Nucleus accumbens (tissue), 56 donors: ENCODE measurements at regions not wholly inside any gene's neighbourhood (a gene's known extent, or its start where the extent isn't known, plus 50 kb on each side); places are given as distances from the start of the nearest gene placed in this dataset.
"Not testable (repeated sequence)": the region's sequence is repeated elsewhere in the genome, so short reads cannot be mapped to it uniquely, and the experiment has no call there.

Experiments used
- DNase-seq, 56 donors: peaks; one replicate each; lab custom pipeline; 2025; lab: John Stamatoyannopoulos, UW

DNA sequence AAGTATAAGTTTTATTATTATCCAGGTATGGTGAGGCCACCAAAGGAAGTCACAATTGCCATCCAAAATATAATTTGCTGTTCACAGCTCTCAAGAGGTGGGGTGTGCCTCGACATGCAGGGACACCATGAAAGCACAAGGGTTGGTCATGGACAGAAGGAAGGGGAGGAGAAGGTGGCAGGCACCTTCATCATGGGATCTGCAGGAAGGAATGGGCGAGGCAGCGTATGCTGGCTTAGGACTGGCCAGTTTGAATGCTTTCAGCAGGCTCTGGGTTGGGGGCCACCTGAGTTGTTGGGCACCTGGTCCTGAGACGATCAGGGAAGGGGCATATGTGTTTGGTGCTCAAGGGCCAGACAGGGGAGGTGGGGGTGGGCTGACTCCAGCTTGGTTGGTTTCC, 777.2 kb upstream of the TPTE start:
- DNase-seq, result not testable (repeated sequence)

DNA sequence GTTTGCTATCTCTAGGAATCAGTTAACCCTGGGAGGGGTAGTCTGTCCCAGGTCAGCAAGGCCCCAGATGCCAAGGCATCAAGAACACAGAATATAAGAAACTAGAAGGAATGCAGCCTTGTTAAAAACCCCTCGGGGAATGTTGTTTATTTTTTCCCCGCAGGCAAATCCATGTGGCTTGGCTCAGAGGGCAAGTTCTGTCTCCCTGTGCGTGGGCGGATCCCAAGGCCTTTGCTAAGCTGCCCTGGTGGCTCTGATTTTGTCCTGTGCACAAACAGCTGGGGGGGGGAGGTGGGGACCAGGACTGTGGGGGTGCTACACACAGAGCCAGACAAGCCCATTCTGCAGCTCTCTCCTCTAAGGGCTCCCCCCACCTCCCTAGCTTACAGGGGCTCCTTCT, 776.8 kb upstream of the TPTE start:
- not testable (repeated sequence) for DNase-seq

DNA sequence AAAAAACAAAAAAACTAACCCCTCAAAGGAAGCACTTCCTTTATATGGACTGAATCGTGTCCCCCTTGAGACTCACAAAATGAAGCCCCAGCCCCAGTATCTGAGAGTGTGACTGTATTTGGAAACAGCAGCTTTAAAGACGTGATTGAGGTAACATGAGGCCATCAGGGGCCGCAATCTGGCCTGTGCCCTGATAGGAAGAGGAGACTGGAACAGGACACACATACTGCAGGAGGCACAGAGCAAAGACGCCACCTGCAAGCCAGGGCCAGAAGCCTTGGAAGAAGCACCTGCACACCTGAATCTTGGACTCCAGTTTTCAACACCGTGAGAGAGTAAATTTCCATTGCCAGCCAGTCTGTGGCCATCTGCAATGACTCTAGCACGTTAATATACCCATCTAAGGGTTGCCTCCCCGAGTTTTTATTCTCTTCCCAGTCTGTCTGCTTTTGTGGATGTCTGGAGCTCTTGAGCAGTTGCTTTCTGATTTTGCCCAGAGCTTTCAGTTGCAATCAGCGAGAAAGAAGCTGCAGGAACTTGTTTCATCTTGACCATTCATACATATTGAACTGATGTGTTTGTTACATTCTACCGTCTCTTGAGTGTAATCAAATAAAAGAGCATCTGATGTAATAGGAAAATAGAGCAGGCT, 775.8 kb upstream of the TPTE start:
- not testable (repeated sequence) for DNase-seq

DNA sequence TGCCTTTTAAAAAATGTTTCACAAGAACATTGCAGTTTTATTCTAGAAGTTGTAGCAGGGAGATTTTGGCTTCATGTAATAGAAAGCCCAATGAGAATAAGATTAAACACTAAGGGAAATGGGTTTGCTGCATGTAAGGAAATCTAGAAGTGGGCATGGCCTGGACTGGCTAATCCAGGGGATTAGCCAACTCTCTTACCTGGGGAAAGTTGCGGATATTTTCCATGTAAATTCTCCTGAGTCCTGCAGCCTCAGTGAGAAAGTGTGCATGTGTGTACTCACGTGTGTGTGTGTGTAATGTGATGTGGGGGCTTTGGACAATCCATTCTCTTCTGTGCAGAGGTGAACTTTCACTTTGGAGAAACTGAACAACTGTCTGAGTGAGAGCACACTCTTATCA, 775.1 kb upstream of the TPTE start:
- DNase-seq, result not testable (repeated sequence)

DNA sequence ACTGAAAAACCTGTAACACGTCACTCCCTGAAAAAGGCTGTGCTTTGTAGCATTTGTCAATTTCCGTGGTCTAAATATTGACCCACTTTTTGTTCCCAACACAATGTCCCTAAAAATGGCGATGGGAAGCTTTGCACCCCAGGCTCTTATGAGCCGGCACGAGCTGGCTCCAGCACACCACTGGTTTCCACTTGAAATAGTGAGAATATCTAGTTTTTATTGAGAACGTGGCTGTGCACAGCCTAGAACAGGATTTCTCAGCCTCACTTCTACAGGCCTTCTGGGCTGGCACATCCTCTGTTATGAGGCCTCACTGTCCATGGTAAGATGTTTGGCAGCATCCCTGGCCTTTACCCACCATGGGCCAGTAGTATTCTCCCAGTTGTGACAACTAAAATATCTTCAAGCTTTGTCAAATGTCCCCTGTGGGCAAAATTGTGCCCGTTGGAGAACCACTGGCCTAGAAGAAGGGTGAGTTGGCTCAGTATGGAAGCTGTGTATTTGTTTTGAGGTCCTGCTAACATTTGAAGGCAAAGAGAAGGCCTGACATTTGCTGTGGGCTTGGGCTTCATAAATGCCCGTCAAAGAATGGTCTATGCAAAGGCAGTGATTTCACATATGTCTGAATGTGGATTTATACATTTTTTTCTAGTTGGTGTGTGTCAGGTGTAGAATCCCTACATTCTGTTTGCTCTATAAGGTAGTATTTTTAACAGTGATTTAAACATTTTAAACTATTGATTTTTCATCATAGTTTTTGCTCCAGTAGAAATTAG, 774.4 kb upstream of the TPTE start:
- DNase-seq, result not testable (repeated sequence)

DNA sequence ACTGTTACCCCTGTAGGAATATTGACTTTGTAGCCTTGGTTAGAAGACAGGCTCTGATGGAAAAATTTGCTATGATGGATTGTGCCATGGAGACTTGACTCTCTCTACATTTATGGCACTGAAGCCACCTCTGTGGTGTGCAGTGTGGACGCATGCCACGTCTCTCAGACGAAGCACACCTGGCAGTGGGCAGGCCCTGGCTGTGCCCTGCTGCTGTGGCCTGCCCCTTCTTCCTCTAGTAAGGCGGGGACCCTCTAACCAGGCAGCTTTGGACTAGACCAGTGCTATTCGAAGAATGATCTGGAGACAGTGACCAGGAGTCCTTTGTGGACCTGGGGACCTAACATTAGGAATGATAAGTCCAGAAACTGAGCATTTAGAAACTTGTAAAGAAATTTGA, 773.5 kb upstream of the TPTE start:
- not testable (repeated sequence) for DNase-seq

DNA sequence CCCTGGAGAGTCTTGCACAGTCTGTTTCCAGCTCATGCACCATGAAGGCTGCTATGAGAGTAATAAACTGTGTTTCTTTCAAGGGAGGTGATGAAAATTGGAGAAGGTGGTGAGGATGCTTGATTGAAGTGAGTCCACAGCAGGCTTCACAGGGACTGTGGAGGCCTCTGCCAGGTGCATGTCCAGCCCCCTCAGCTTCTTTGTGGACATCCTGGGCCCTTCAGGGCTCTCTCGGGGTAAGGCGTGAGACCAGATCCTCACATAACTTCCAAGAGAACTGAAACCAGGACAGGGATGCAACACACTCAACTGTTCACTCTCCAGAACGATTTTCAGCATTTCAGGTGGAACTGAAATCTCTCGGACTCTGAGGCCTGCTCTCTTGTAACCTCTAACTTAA, 772.9 kb upstream of the TPTE start:
- DNase-seq, result not testable (repeated sequence)

DNA sequence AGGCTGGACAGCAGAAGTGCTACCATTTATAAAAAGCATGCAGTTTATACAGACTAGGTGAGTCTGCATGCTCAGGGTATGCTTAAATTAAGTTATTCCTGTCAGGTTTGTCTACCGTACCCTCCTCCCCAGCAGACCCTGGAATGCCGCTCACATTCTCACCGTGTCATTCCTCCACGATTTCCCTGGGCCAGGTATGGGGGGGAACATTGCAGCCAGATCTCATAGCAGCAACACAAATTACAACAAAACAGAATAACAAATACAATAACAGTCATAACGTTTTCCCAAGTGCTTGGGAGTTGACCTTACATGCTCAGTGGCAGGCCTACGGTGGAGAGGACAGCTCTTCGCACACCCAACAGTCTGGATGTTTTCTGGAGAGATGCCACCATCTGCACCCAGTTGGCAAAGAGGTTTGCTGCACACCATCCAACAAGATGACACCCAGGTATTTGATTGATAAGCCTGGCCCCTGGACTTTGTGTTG, 771.6 kb upstream of the TPTE start:
- not testable (repeated sequence) for DNase-seq

DNA sequence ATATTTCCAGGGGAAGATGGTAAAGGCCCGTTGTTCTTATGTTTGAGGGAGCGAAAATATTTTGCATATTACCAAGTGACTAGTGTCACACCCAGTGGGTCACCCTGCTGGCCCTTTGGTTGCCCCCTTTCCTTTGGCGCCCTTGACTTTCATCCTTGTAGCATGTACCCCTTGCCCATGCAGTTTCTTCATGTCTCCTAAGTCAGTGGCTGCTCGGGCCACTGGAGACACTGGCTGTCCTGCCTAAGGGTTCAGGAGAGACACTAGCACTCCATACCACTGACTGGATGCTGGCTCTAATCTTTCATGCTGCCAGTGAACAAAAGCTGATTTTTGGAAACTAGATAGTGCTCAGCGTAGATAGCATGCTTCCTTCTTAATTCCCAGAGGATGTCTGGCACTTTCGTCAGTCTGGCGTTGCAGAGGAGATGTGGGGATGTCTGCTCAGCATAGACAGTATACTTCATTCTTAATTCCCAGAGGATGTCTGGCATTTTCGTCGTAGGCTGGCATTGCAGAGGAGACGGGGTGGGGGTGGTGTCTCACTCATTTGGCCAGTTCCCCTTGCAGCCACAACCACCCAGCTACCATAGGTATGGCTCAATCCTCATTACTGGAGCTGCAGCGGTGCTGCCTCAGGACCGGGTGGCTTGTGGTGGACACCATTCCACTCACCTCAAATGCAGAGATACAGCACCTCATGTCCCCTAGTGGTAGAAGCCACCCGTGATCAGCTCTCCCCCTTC, 770.9 kb upstream of the TPTE start:
- DNase-seq, result no peak

DNA sequence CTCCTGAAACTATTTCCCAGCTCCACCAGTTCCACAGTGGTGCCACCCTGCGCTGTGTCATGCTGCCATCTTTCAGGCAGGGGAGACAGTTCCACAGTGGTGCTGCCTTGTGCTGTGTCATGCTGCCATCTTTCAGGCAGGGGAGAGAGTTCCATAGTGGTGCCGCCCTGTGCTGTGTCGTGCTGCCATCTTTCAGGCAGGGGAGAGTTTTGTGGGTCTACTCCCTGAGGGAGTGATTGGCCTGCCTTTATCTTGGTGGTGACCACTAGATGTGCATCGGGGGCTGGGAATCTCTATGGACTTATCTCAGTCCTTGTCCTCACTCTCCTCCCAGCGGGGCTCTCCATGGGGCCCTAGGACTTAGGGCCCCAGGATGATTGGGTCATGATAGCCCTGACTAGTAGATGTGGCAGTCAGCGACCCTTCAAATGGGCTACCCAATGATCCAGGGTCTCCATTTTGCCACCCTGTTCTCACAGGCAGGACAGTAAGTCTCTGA, 770.2 kb upstream of the TPTE start:
- not testable (repeated sequence) for DNase-seq

DNA sequence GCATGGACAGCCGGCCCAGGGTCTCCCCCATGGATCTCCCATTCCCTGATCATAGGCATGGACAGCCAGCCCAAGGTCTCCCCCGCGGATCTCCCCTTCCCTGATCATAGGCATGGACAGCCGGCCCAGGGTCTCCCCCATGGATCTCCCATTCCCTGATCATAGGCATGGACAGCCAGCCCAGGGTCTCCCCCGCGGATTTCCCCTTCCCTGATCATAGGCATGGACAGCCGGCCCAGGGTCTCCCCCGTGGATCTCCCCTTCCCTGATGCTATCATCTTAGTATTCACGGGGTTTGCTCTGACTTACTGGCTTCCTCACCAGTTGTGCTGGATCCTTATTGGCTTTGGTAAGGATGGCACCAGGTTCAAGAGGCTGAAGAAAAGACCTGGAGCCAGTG, 769.4 kb upstream of the TPTE start:
- DNase-seq, result not testable (repeated sequence)

DNA sequence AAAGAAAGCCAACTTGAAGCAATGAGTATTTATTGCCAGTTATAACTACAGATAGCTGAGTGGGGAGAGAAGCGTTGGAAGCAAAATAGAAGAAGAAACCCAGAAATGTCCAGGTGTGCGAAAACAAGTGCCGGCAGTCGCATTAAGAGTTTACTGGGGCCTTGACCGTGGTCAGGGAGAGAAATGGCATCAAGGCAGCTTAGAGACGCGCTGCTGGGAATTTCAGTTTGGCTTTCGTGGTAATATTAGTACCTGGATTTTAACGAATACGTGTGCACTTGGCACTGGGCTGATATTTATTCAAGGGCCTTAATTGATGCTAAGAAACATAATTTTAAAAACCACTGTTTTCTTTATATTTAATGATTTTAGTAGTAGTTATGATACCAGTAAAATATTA, 767.9 kb upstream of the TPTE start:
- not testable (repeated sequence) for DNase-seq

DNA sequence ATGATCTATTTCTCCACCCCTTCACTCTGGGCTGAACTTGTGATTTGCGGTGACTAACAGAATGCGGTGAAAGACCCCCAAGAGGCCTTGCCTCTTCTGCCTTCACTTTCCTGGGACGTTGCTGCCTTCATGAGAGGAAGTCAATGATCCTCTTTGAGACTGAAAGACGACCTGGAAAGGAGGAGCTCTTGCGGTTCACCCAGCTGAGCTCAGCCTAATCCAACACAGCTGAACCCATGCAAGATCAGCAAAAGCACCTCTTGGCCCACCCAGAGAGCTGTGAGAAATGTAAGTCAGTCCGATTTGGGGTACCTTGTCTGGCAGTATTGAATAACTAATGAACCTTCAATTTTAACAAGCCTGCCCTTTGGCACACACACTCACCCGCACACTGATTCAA, 767.4 kb upstream of the TPTE start:
- no peak for DNase-seq

DNA sequence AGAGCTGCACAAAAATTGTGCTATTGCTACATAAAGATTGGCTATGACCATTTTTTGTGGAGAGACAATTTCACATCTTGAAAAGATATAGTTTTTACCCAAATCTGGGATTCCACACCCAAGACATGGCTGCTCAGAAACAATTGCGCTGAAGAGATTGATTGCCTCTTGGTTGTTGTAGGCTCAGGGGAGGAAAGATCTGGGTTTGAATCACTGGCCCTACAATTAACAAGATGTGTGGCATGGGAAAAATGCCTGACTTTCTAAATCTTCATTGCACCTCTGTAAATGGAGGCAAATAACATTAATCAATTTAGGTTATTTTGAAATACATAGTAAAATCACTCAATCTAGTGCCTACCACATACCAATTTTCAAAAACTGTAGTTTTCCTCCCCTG, 766.9 kb upstream of the TPTE start:
- DNase-seq, result not testable (repeated sequence)

DNA sequence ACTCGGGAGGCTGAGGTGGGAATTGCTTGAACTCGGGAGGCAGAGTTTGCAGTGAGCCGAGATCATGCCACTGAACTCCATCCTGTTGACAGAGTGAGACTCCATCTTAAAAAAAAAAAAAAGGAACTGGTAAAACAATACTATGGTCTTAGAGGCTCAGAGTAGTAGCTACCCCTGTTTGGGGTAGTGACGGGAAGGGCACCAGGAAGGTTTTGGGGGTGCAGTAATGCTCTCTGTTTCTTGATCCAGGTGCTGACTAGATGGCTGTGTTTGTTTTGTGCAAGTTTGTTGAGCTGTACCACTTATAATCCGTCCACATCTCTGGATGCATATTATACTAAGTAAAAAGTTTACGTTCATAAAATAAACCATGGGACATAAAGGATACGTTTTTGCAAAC, 765.8 kb upstream of the TPTE start:
- no peak for DNase-seq

DNA sequence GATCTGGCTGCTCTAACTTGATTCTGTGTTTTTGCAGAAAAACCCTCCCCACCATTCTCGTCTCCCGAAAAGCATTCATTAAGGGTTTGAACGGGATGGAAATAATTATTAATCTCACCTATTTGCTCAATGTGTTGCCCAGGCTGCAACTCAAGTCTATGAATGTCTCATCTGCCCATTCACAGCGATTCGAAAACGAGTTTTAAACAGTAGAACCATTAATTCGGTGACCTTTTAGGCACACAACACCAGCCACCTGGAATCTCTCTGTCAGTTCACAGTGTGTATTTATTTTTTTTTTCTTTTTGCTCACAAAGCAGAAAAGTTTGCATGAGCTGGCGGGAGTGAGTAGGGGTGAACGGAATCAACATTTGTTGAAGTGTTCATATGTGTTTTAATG, 764.7 kb upstream of the TPTE start:
- no peak for DNase-seq

DNA sequence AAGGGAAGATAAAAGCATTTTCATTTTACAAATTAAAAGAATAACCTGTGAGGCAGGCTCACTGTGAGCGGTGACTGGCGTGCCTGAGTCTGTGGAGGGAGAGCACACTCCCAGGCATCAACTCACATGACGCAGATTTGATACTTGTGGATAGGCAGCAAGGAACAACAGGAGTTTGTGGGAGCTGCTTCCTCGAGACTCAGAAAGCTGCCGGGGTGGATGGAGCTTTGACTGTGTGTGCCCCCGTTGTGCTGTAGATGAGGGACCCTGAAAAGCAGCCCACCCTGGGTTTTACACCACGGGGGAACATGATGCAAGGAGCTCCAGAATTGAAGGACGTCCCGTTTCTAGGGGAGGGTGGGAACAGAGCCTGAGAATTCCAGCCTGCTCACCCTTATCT, 764.3 kb upstream of the TPTE start:
- DNase-seq, result not testable (repeated sequence)

DNA sequence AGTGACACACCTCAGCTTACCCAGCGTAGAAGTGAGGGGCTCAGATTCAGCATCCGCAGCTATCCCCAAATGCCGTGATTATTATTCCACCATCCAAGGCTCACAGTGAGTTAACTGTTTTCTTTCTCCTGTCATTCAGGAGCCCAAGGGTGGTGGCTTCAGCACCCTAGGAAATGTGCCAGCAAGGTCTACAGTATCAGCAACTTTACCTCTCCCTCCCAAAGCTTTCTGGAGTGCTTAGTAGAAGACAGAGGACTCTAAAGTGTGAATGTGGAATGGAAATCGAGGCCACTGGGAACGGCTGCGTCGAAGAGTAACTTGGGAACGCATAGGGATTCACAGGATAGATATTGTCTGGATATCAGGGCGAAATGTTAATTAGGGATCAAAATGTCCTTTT, 763.8 kb upstream of the TPTE start:
- not testable (repeated sequence) for DNase-seq

DNA sequence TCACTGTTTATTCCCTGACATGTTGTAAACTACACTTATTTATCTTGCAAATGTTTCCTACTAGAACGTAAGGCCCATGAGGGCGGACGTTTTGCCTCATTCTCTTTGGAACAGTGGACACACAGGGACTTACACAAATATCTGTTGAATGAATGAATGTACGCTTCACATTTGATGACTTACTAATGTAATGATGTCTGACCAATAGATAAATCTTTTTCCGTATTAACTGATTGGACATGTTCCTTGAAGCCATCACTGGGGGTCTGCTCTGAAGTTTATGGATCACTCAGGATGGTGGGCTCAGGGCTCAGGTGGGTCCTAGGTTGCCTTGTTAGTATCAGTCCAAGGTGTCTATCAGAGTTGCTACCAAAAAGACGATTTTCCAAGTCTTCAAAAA, 763.2 kb upstream of the TPTE start:
- no peak for DNase-seq

DNA sequence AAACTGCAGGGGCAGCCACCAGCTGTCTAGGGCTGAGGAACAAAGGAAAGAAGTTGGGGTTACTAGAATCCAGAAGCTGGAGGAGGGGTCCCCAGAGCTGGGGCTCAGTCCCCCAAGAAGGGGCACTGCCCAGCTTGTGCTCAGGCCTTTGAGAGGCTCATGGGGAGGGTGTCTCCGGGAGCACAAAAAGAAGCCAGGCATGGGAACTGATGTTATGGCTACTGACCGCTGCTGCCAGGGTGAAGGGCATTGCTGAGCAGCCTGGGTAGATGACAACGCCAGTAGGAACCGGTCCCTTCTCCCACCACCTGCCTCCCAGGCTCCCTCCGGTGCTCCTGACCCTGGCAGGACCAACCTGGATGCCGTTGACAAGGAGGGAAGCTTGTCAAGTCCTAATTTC, 762.5 kb upstream of the TPTE start:
- DNase-seq, result no peak

DNA sequence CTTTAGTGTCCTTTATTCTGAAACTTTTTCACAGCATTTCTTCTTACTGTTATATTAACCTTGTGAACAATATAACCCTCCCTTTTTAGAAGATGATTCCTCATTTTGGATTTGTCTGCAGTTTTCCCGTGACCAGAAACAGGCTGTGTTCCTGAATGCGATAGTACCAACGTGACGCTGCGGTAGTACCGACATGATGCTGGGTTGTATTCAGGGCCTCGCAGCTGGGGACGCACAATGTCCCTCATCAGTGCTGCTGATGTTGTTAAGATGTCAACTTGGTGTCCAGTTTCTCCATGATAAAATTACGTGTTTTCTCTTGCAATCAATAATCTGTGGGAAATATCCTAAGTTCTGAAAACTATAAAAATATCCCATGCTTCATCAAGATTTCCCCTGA, 761.4 kb upstream of the TPTE start:
- no peak for DNase-seq
